Ishikawa (cell line): ENCODE measurements at regions not wholly inside any gene's neighbourhood (a gene's known extent, or its start where the extent isn't known, plus 50 kb on each side); places are given as distances from the start of the nearest gene placed in this dataset.

ENCODE experiments used
- CEBPB ChIP-seq: IDR thresholded peaks from 2 replicates; pipeline ENCODE4 v1.6.1; 2012
- CREB1 ChIP-seq: IDR thresholded peaks from 2 replicates; pipeline ENCODE4 v1.6.1; 2012; ENCODE audit warnings: low read depth
- EGR1 ChIP-seq: IDR thresholded peaks from 2 replicates; pipeline ENCODE4 v1.6.1; 2012
- EP300 ChIP-seq: IDR thresholded peaks from 2 replicates; pipeline ENCODE4 v1.6.1; 2012; ENCODE audit warnings: borderline replicate concordance
- FOXM1 ChIP-seq: IDR thresholded peaks from 2 replicates; pipeline ENCODE4 v1.6.1; 2012; ENCODE audit warnings: low read depth, borderline replicate concordance
- MAX ChIP-seq: IDR thresholded peaks from 2 replicates; pipeline ENCODE4 v1.6.1; 2012
- NFIC ChIP-seq: IDR thresholded peaks from 2 replicates; pipeline ENCODE4 v1.6.1; 2012
- RAD21 ChIP-seq: IDR thresholded peaks from 2 replicates; pipeline ENCODE4 v1.6.1; 2012; ENCODE audit warnings: low read depth
- REST ChIP-seq: IDR thresholded peaks from 2 replicates; pipeline ENCODE4 v1.6.1; 2012; ENCODE audit warnings: low read depth, mild to moderate bottlenecking
- TAF1 ChIP-seq: IDR thresholded peaks from 2 replicates; pipeline ENCODE4 v1.6.1; 2012; ENCODE audit warnings: low read depth, mild to moderate bottlenecking
- TCF12 ChIP-seq: IDR thresholded peaks from 2 replicates; pipeline ENCODE4 v1.6.1; 2012; ENCODE audit warnings: low read depth
- TEAD4 ChIP-seq: IDR thresholded peaks from 2 replicates; pipeline ENCODE4 v1.6.1; 2012
- USF1 ChIP-seq: IDR thresholded peaks from 2 replicates; pipeline ENCODE4 v1.6.1; 2012
- YY1 ChIP-seq: IDR thresholded peaks from 2 replicates; pipeline ENCODE4 v1.6.1; 2012; ENCODE audit warnings: low read depth
- ZBTB7A ChIP-seq: IDR thresholded peaks from 2 replicates; pipeline ENCODE4 v1.6.1; 2012; ENCODE audit warnings: low read depth

- no peak for TF ChIP-seq MAX
- TF ChIP-seq CEBPB = no peak
- no peak for TF ChIP-seq TCF12
- no peak for TF ChIP-seq EP300
- TF ChIP-seq EGR1 = no peak
- TF ChIP-seq TEAD4 = no peak
- no peak for TF ChIP-seq USF1
- no peak for TF ChIP-seq ZBTB7A
- TF ChIP-seq YY1 = no peak
- TF ChIP-seq REST = no peak
- no peak for TF ChIP-seq CREB1
- no peak for TF ChIP-seq NFIC
- no peak for TF ChIP-seq TAF1
- no peak for TF ChIP-seq FOXM1
- no peak for TF ChIP-seq RAD21
Observed at GRCh38 chr2:64204703-64205102, 60.5 kb upstream of the PELI1 start.

- no peak for TF ChIP-seq ZBTB7A
- no peak for TF ChIP-seq TEAD4
Observed at GRCh38 chr2:64205415-64205814, 61.2 kb upstream of the PELI1 start.

- TF ChIP-seq EP300 (no peak), TAF1 (no peak), CEBPB (no peak), USF1 (no peak), RAD21 (no peak), NFIC (no peak), TEAD4 (no peak), REST (no peak), CREB1 (no peak), EGR1 (no peak), YY1 (no peak), MAX (no peak)
Observed at GRCh38 chr2:64207573-64207972, 63.4 kb upstream of the PELI1 start.

GRCh38 chr2:64210816-64211215 is 66.6 kb upstream of the PELI1 start:
- TF ChIP-seq TEAD4 (no peak), CEBPB (no peak), FOXM1 (no peak), EP300 (no peak), TAF1 (no peak), REST (no peak), YY1 (no peak), MAX (no peak), ZBTB7A (no peak), EGR1 (no peak), TCF12 (no peak), NFIC (no peak)

GRCh38 chr2:64211276-64211921 is 67.2 kb upstream of the PELI1 start:
- no peak for TF ChIP-seq YY1
- TF ChIP-seq REST = no peak
- no peak for TF ChIP-seq EGR1
- TF ChIP-seq RAD21 = no peak
- no peak for TF ChIP-seq CEBPB
- no peak for TF ChIP-seq TAF1
- no peak for TF ChIP-seq ZBTB7A
- TF ChIP-seq USF1 = no peak
- no peak for TF ChIP-seq EP300
- no peak for TF ChIP-seq TEAD4
- TF ChIP-seq CREB1 = no peak
- TF ChIP-seq TCF12 = no peak
- no peak for TF ChIP-seq NFIC
- TF ChIP-seq FOXM1 = no peak
- no peak for TF ChIP-seq MAX
